A549 (cell line): ENCODE measurements at regions not wholly inside any gene's neighbourhood (a gene's known extent, or its start where the extent isn't known, plus 50 kb on each side); places are given as distances from the start of the nearest gene placed in this dataset.

Source experiments
- CBX2 ChIP-seq: fragments of 200-600 bp; sonication (generic); IDR thresholded peaks from 2 replicates; pipeline ENCODE4 v1.6.1; 2016; ENCODE audit warnings: low read depth, mild to moderate bottlenecking, borderline replicate concordance
- CTCF ChIP-seq: fragments of >200 bp; sonication (Bioruptor Twin); formaldehyde crosslinking; IDR thresholded peaks from 3 replicates; pipeline ENCODE4 v1.5.1; 2016
- EHMT2 ChIP-seq: fragments of 200-600 bp; sonication (generic); IDR thresholded peaks from 2 replicates; pipeline ENCODE4 v1.6.1; 2016; ENCODE audit warnings: antibody characterized with exemption, low read depth, mild to moderate bottlenecking, moderate library complexity
- FOSB ChIP-seq: fragments of 250-450 bp; sonication (Bioruptor Pico); IDR thresholded peaks from 2 replicates; pipeline ENCODE4 v1.5.0; 2020; ENCODE audit warnings: mild to moderate bottlenecking, moderate library complexity
- JUN ChIP-seq, 2 experiments: fragments of >200 bp; sonication (Bioruptor Twin); formaldehyde crosslinking; IDR thresholded peaks; 2 replicates in 1 of 2; 3 replicates in 1 of 2; pipeline ENCODE4 v1.6.1; 2016 to 2017
- POLR2A ChIP-seq: IDR thresholded peaks from 2 replicates; pipeline ENCODE4 v1.6.1; 2012; ENCODE audit warnings: mild to moderate bottlenecking, low read length
- POLR2AphosphoS2 ChIP-seq: conservative IDR thresholded peaks from 2 replicates; pipeline ENCODE4 v1.6.1; 2012; ENCODE audit warnings: low read length, improper control_type of control experiment, inconsistent platforms
- RAD21 ChIP-seq, 2 experiments: fragments of >200 bp in 1 of 2; sonication (Bioruptor Twin) in 1 of 2; formaldehyde crosslinking in 1 of 2; IDR thresholded peaks in 1 of 2; conservative IDR thresholded peaks in 1 of 2; 2 replicates in 1 of 2; 3 replicates in 1 of 2; pipeline ENCODE4 v1.6.1; 2012 to 2018; ENCODE audit warnings: inconsistent platforms in 1 of 2
- SMC3 ChIP-seq: fragments of >200 bp; sonication (Bioruptor Twin); formaldehyde crosslinking; IDR thresholded peaks from 3 replicates; pipeline ENCODE4 v1.6.1; 2018; ENCODE audit warnings: inconsistent platforms

GRCh38 chr3:168205451-168205850 is 109.7 kb upstream of the GOLIM4 start:
- no peak for TF ChIP-seq CTCF
- no peak for TF ChIP-seq EHMT2
- no peak for TF ChIP-seq JUN (IDR thresholded peaks at IDR 0.05)
- TF ChIP-seq SMC3, result no peak
- TF ChIP-seq RAD21 (conservative IDR thresholded peaks at IDR 0.05 in 1 of 2, IDR thresholded peaks at IDR 0.05 in 1 of 2), result no peak
- no peak for TF ChIP-seq POLR2AphosphoS2
- no peak for TF ChIP-seq CBX2
- no peak for TF ChIP-seq POLR2A
- no peak for TF ChIP-seq FOSB
